ENCODE measurements at regions not wholly inside any gene's neighbourhood (a gene's known extent, or its start where the extent isn't known, plus 50 kb on each side); places are given as distances from the start of the nearest gene placed in this dataset.
"Not testable (repeated sequence)": the region's sequence is repeated elsewhere in the genome, so short reads cannot be mapped to it uniquely, and the experiment has no call there.

GRCh38 chr3:72032441-72033135, 247.6 kb upstream of the PROK2 start:
- no peak for DNase-seq (ENCODE audit: low spot score)

- DNase-seq (ENCODE audit: low spot score) = no peak
Observed at GRCh38 chr3:72031581-72031980, 246.6 kb upstream of the PROK2 start.

DNA sequence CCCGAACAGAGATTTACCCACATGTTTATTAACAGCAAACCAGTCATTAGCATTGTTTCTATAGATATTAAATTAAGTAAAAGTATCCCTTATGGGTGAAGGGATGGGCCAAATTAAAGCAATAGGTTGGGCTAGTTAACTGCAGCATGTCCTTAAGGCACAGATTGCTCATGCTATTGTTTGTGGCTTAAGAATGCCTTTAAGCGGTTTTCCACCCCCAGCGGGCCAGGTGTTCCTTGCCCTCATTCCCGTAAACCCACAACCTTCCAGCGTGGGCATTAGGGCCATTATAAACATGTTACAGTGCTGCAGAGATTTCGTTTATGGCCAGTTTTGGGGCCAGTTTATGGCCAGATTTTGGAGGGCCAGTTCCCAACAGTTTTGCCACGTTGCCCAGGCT, 245.3 kb upstream of the PROK2 start:
- DNase-seq (ENCODE audit: low spot score) = not testable (repeated sequence)

DNA sequence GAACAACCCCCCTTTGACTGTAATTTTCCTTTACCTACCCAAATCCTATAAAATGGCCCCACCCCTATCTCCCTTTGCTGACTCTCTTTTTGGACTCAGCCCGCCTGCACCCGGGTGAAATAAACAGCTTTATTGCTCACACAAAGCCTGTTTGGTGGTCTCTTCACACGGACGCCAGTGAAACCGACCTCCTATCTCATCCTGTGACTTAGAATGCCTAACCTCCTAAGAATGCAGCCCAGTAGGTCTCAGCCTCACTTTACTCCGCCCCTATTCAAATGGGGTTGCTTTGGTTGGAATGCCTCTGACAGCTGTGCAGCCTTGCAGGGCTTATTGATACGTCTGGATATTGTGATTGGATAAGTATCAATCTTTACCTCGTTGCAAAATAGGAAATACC, 243.8 kb upstream of the PROK2 start:
- DNase-seq (ENCODE audit: low spot score) = not testable (repeated sequence)

DNA sequence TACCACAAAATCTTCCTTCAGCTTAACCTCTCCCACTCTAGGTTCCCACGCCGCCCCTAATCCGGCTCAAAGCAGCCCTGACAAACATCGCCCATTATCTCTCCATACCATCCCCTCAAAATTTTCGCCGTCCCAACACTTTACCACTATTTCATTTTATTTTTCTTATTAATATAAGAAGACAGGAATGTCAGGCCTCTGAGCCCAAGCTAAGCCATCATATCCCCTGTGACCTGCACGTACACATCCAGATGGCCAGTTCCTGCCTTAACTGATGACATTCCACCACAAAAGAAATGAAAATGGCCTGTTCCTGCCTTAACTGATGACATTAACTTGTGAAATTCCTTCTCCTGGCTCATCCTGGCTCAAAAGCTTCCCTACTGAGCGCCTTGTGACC, 243.4 kb upstream of the PROK2 start:
- DNase-seq (ENCODE audit: low spot score) = not testable (repeated sequence)

GRCh38 chr3:72027728-72028127, 242.8 kb upstream of the PROK2 start:
- not testable (repeated sequence) for DNase-seq (ENCODE audit: low spot score)

DNA sequence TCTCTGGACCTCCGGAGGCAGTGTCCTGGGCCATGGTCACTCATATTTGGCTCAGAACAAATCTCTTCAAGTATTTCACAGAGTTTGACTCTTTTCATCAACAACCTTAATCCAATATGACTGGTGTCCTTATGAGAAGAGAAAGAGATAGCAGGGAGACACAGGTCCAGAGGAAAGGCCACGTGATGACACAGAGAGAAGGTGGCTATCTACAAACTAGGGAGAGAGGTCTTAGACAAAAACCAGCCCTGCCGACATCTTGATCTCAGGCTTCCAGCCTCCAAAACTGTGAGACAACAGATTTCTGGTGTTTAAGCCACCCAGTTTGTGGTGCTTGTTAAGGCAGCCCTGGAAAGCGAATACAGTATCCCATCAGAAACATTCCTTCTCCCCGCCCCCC, 237.1 kb upstream of the PROK2 start:
- no peak for DNase-seq (ENCODE audit: low spot score)

GRCh38 chr3:72021531-72021930, 236.6 kb upstream of the PROK2 start:
- DNase-seq (ENCODE audit: low spot score) = no peak

DNA sequence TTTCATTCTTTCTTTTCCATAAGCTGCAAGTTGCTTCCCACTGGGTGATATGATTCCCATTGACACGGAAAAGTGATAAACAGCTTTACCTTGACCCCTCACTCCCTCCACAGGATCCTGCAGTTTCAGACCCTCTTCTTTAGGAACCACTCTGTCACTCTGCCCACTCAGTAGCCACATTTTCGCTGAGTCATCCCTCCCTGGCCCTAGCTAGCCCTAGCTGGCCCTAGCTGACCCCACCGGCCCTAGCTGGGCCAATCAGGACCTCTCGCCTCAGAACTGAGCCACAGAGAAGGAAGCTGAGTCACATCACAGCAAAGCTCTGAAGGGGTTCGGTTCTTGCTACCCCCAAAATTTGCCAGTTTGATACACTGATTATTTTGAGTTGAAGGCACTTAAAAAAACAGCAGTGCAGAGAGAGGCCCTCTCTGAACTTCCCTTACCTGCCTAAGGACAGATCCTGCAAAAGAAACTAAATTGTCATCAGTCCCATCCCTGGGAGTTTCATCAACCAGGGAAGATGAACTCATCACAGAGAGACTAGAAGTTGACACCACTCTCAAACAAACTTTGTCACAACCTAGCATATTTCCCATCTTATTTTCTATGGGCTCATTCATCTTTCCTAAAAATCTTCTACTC, 233.5 kb upstream of the PROK2 start:
- DNase-seq (ENCODE audit: low spot score) = no peak

GRCh38 chr3:72017935-72018334, 233.0 kb upstream of the PROK2 start:
- no peak for DNase-seq (ENCODE audit: low spot score)

DNA sequence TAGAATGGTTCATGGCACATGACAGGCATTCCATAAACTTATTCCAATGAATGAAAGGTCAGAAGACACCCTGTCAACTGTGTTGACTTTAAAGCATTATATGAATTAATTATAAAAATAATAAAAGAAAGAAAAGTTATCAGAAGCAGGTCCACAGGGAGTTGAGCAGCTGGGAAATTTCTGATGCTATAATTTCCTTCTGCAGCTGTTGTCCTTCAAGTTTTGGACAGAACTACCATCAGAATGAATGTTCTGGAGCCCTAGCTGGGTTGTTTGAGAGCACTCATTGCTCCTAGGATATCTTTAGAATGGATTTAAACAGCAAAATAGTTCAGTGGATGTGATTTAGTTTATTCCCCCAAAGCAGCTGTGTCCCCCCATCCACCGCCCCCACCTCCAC, 232.4 kb upstream of the PROK2 start:
- DNase-seq (ENCODE audit: low spot score) = no peak

- no peak for DNase-seq (ENCODE audit: low spot score)
Observed at GRCh38 chr3:72015463-72015862, 230.5 kb upstream of the PROK2 start.

DNA sequence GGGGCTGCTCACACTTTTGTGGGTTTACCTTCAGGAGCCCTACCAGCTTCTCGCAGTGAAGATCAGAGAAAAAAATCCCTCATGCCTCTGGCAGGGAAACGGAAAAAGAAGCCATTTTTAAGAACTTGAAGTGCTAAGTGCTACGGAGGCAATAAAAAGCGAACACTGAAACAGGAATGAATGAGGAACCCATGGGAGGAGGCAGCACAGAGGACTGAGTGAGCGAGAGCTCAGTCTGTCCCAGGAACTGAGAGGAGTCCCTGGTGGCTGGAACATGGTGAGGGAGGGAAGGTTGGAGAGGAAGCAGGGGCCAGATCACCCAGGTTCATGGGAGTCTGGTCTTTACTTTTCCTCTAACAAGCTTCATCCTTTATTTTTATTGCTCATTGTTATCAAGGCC, 228.1 kb upstream of the PROK2 start:
- no peak for DNase-seq (ENCODE audit: low spot score)

- DNase-seq (ENCODE audit: low spot score) = no peak
Observed at GRCh38 chr3:72012363-72012762, 227.4 kb upstream of the PROK2 start.

DNA sequence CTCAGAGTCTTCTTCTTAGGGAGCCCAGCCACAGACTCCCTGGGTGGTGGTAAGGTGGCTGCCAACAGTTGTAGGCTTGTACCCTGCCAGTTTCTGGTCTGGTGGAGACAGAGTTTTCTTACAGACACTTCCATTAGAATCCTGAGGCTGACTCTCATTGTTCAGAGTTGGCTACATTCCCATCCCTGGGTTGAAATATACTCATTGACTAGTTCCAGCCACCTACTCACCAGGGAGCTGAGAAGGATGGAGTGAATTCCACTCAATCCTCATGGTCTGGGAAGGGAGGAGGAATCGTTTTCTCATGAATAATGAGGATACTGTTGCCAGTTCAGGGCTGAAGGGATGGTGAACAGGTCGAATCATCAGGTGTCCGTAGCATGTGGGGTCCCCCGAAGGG, 226.5 kb upstream of the PROK2 start:
- DNase-seq (ENCODE audit: low spot score) = peak; percentile 9

DNA sequence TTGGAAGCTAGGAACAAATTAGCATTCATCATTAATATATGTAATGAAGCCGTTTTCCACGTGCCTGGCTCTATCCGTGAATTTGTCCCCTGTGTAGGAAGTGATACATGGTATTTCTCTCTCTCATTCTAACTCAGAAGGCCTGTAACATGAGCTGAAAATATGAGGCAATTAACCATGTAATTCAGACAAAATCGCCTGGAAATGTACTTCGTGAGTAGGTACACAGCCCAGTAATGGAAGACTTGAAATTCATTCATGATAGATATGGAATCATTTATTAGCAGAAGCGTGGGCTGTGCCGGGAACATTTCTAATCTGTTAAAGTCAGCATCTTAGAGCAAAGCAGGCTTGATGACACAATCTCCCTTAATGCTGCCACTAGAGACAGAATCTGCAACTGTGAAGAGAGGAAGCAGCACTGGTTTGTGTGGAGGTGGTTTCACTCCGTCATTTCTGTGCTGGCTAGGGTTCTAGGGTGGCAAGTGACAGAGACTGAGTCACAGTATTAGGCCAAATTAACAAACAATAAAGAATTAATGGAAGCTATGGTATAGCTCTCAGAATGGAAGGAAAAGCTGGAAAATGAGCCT, 225.0 kb upstream of the PROK2 start:
- peak; percentile 8 for DNase-seq (ENCODE audit: low spot score)

- DNase-seq (ENCODE audit: low spot score) = no peak
Observed at GRCh38 chr3:72008226-72008996, 223.5 kb upstream of the PROK2 start.

- no peak for DNase-seq (ENCODE audit: low spot score)
Observed at GRCh38 chr3:72006631-72007556, 221.9 kb upstream of the PROK2 start.

DNA sequence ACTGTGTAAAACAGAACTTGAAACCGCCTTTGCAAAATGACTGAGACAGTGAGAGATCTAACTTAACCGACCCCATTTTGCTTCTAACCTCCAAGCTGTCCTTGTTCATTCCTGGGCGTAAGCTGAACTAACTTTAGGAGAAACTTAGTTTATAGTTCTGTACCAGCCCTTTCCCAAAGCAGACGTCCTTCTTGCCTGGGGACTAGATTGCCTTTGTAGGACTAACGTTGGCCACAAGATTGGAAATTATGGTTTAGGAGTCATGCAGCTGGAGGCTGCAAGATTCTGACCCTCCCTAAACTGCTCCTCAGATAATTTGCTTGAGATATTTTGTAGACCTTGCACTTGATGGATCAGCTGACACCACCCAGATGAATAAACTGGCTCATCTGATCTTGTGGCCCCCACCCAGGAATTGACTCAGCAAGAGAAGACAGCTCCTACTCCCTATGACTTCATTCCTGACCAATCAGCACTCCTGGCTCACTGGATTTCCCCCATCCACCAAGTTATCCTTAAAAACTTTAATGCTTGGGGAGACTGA, 219.9 kb upstream of the PROK2 start:
- DNase-seq (ENCODE audit: low spot score) = no peak

DNA sequence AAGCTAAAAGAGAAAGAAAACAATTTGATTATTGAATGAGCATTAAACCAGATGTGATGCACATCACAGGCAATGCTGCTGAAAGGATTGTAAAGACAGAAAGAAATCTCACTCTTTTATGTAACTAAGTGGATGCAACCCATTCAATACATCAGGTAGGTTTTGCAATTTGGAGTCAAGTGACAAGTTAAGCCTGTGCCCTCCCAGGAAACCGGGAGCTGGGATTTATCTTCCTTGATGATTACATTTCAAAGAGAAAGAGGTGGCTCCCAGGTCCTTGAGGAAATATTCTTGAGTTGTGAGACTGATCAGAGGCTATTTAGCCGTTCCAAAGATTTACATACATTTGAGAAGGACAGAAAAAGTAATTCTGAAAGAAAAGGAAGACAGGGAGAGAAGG, 219.0 kb upstream of the PROK2 start:
- no peak for DNase-seq (ENCODE audit: low spot score)

GRCh38 chr3:72001758-72002157, 216.8 kb upstream of the PROK2 start:
- DNase-seq (ENCODE audit: low spot score) = no peak

All from pons (tissue), 1 donor.